ENCODE measurements at regions not wholly inside any gene's neighbourhood (a gene's known extent, or its start where the extent isn't known, plus 50 kb on each side); places are given as distances from the start of the nearest gene placed in this dataset.

DNA sequence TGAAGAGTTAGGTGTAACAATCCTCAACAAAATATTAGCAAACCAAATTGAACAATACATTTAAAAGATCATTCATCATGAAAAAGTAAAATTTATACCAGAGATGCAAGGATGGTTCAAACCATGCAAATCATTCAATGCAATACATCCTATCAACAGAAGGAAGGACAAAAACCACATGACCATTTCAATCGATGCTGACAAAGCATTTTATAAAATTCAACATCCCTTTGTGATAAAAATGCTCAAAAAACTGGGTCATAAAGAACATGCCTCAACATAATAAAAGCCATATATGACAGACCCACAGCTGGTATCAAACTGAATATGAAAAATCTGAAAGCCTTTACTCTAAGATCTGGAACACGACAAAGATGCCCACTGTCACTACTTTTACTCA, 490.3 kb upstream of the IRAK1BP1 start:
- TF ChIP-seq, protein P1, sequence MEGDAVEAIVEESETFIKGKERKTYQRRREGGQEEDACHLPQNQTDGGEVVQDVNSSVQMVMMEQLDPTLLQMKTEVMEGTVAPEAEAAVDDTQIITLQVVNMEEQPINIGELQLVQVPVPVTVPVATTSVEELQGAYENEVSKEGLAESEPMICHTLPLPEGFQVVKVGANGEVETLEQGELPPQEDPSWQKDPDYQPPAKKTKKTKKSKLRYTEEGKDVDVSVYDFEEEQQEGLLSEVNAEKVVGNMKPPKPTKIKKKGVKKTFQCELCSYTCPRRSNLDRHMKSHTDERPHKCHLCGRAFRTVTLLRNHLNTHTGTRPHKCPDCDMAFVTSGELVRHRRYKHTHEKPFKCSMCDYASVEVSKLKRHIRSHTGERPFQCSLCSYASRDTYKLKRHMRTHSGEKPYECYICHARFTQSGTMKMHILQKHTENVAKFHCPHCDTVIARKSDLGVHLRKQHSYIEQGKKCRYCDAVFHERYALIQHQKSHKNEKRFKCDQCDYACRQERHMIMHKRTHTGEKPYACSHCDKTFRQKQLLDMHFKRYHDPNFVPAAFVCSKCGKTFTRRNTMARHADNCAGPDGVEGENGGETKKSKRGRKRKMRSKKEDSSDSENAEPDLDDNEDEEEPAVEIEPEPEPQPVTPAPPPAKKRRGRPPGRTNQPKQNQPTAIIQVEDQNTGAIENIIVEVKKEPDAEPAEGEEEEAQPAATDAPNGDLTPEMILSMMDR (IDR thresholded peaks at IDR 0.05): no peak
- TF ChIP-seq POLR2A (IDR thresholded peaks at IDR 0.05): no peak
